ENCODE measurements at regions not wholly inside any gene's neighbourhood (a gene's known extent, or its start where the extent isn't known, plus 50 kb on each side); places are given as distances from the start of the nearest gene placed in this dataset.

GRCh38 chr12:25733541-25733940 lies 180.5 kb upstream of the LMNTD1 start:
- no peak for TF ChIP-seq CTCF (IDR thresholded peaks at IDR 0.05)
- no peak for ATAC-seq
- no peaks in the 10 kb centered on the region for H3K27me3 ChIP-seq
- H3K27ac ChIP-seq: no peak overlapping the region
- no peak for DNase-seq
- intact Hi-C loops (cut with DNase I): no loop called here
- H3K9me3 ChIP-seq: peaks cover 0 to 4% (median 0%) of the 10 kb centered on the region in 11 donors
- no peak overlapping the region for H3K4me3 ChIP-seq
- H3K4me1 ChIP-seq: no peaks in the 10 kb centered on the region
- WGBS, 2 donors: 98 to 100% methylated on average over 1 of the region's 1 CpG
- no peaks in the 10 kb centered on the region for H3K36me3 ChIP-seq

- Histone ChIP-seq H3K27me3 (no peaks in the 10 kb centered on the region), H3K4me1 (no peaks in the 10 kb centered on the region), H3K4me3 (no peak overlapping the region), H3K27ac (no peak overlapping the region), H3K9me3 (peaks cover 0 to 4% (median 0%) of the 10 kb centered on the region in 11 donors), H3K36me3 (no peaks in the 10 kb centered on the region)
- intact Hi-C loops (cut with DNase I): no loop called here
- no peak for DNase-seq
- no peak for ATAC-seq
- no peak for TF ChIP-seq CTCF (IDR thresholded peaks at IDR 0.05)
- 87 to 97% methylated on average over 1 of the region's 1 CpG for WGBS, 2 donors
These were observed 181.6 kb upstream of the LMNTD1 start for GRCh38 chr12:25734529-25735180.

GRCh38 chr12:25740617-25741016 lies 187.5 kb upstream of the LMNTD1 start:
- ATAC-seq (no peak), DNase-seq (no peak)
- Histone ChIP-seq H3K4me1 (no peaks in the 10 kb centered on the region), H3K27me3 (no peaks in the 10 kb centered on the region), H3K27ac (no peak overlapping the region), H3K4me3 (no peak overlapping the region), H3K36me3 (no peaks in the 10 kb centered on the region), H3K9me3 (no peaks in the 10 kb centered on the region)
- TF ChIP-seq CTCF (IDR thresholded peaks at IDR 0.05): no peak
- WGBS, 2 donors: 88 to 89% methylated on average over 1 of the region's 1 CpG
- intact Hi-C loops (cut with DNase I): no loop called here

- ATAC-seq: no peak
- Histone ChIP-seq H3K4me3 (no peak overlapping the region), H3K27ac (no peak overlapping the region), H3K36me3 (no peaks in the 10 kb centered on the region), H3K27me3 (no peaks in the 10 kb centered on the region), H3K9me3 (no peaks in the 10 kb centered on the region), H3K4me1 (no peaks in the 10 kb centered on the region)
- intact Hi-C loops (cut with DNase I): no loop called here
- DNase-seq: no peak
- no peak for TF ChIP-seq CTCF (IDR thresholded peaks at IDR 0.05)
- WGBS, 2 donors: 89 to 93% methylated on average over 1 of the region's 1 CpG
These were observed 188.8 kb upstream of the LMNTD1 start for GRCh38 chr12:25741917-25742316.
